ENCODE measurements at regions not wholly inside any gene's neighbourhood (a gene's known extent, or its start where the extent isn't known, plus 50 kb on each side); places are given as distances from the start of the nearest gene placed in this dataset.

GRCh38 chr14:95818581-95818980, 58.1 kb upstream of the TUNAR start:
- no peak for DNase-seq
- WGBS (ENCODE audit: insufficient coverage): 67% methylated on average over 2 of the region's 5 CpGs
- H3K4me3 ChIP-seq (ENCODE audit: low read length): no peak overlapping the region

GRCh38 chr14:95817271-95817670, 59.4 kb upstream of the TUNAR start:
- no peaks in the 10 kb centered on the region for H3K27me3 ChIP-seq (ENCODE audit: control insufficient read depth, insufficient read depth, low read length)
- no peaks in the 10 kb centered on the region for H3K9me3 ChIP-seq (replicated peaks; ENCODE audit: control insufficient read depth, low read depth, low read length)
- H3K36me3 ChIP-seq (ENCODE audit: control insufficient read depth, insufficient read depth, low read length): no peaks in the 10 kb centered on the region
- H3K4me3 ChIP-seq (ENCODE audit: low read length): no peak overlapping the region
- H3K4me1 ChIP-seq (ENCODE audit: control insufficient read depth, insufficient read depth, low read length): no peaks in the 10 kb centered on the region
- no peak overlapping the region for H3K27ac ChIP-seq (ENCODE audit: low read length)
- DNase-seq: no peak
- WGBS (ENCODE audit: insufficient coverage): 89% methylated on average over 1 of the region's 2 CpGs

More at GRCh38 chr14:95818581-95818980, 58.1 kb upstream of the TUNAR start:
- Histone ChIP-seq H3K27ac (ENCODE audit: low read length) (no peak overlapping the region), H3K9me3 (replicated peaks; ENCODE audit: control insufficient read depth, low read depth, low read length) (no peaks in the 10 kb centered on the region), H3K27me3 (ENCODE audit: control insufficient read depth, insufficient read depth, low read length) (no peaks in the 10 kb centered on the region), H3K36me3 (ENCODE audit: control insufficient read depth, insufficient read depth, low read length) (no peaks in the 10 kb centered on the region), H3K4me1 (ENCODE audit: control insufficient read depth, insufficient read depth, low read length) (no peaks in the 10 kb centered on the region)

GRCh38 chr14:95816539-95816938, 60.1 kb upstream of the TUNAR start:
- no peaks in the 10 kb centered on the region for H3K27me3 ChIP-seq (ENCODE audit: control insufficient read depth, insufficient read depth, low read length)
- H3K4me1 ChIP-seq (ENCODE audit: control insufficient read depth, insufficient read depth, low read length): no peaks in the 10 kb centered on the region
- H3K27ac ChIP-seq (ENCODE audit: low read length): no peak overlapping the region
- 72% methylated on average over 7 of the region's 7 CpGs for WGBS (ENCODE audit: insufficient coverage)
- H3K4me3 ChIP-seq (ENCODE audit: low read length): no peak overlapping the region
- no peak for DNase-seq
- H3K36me3 ChIP-seq (ENCODE audit: control insufficient read depth, insufficient read depth, low read length): no peaks in the 10 kb centered on the region
- H3K9me3 ChIP-seq (replicated peaks; ENCODE audit: control insufficient read depth, low read depth, low read length): no peaks in the 10 kb centered on the region

GRCh38 chr14:95815226-95815690, 61.4 kb upstream of the TUNAR start:
- no peak for DNase-seq
- H3K27me3 ChIP-seq (ENCODE audit: control insufficient read depth, insufficient read depth, low read length): no peaks in the 10 kb centered on the region

GRCh38 chr14:95814363-95815225, 62.0 kb upstream of the TUNAR start:
- no peaks in the 10 kb centered on the region for H3K9me3 ChIP-seq (replicated peaks; ENCODE audit: control insufficient read depth, low read depth, low read length)
- H3K27ac ChIP-seq (ENCODE audit: low read length): no peak overlapping the region
- H3K27me3 ChIP-seq (ENCODE audit: control insufficient read depth, insufficient read depth, low read length): no peaks in the 10 kb centered on the region
- 80% methylated on average over 7 of the region's 10 CpGs for WGBS (ENCODE audit: insufficient coverage)
- H3K4me3 ChIP-seq (ENCODE audit: low read length): no peak overlapping the region
- DNase-seq: no peak
- H3K36me3 ChIP-seq (ENCODE audit: control insufficient read depth, insufficient read depth, low read length): no peaks in the 10 kb centered on the region
- no peaks in the 10 kb centered on the region for H3K4me1 ChIP-seq (ENCODE audit: control insufficient read depth, insufficient read depth, low read length)

More at GRCh38 chr14:95815226-95815690, 61.4 kb upstream of the TUNAR start:
- Histone ChIP-seq H3K9me3 (replicated peaks; ENCODE audit: control insufficient read depth, low read depth, low read length) (no peaks in the 10 kb centered on the region), H3K36me3 (ENCODE audit: control insufficient read depth, insufficient read depth, low read length) (no peaks in the 10 kb centered on the region), H3K27ac (ENCODE audit: low read length) (no peak overlapping the region), H3K4me3 (ENCODE audit: low read length) (no peak overlapping the region), H3K4me1 (ENCODE audit: control insufficient read depth, insufficient read depth, low read length) (no peaks in the 10 kb centered on the region)
- 54% methylated on average over 7 of the region's 11 CpGs for WGBS (ENCODE audit: insufficient coverage)

GRCh38 chr14:95811813-95812212, 64.8 kb upstream of the TUNAR start:
- Histone ChIP-seq H3K36me3 (ENCODE audit: control insufficient read depth, insufficient read depth, low read length) (no peaks in the 10 kb centered on the region), H3K4me1 (ENCODE audit: control insufficient read depth, insufficient read depth, low read length) (no peaks in the 10 kb centered on the region), H3K27ac (ENCODE audit: low read length) (no peak overlapping the region), H3K27me3 (ENCODE audit: control insufficient read depth, insufficient read depth, low read length) (no peaks in the 10 kb centered on the region), H3K9me3 (replicated peaks; ENCODE audit: control insufficient read depth, low read depth, low read length) (peaks cover 2% of the 10 kb centered on the region), H3K4me3 (ENCODE audit: low read length) (no peak overlapping the region)
- no peak for DNase-seq
- WGBS (ENCODE audit: insufficient coverage): no CpG with 5 or more reads among the region's 4 CpGs

GRCh38 chr14:95808371-95808770, 68.3 kb upstream of the TUNAR start:
- no peak for DNase-seq
- Histone ChIP-seq H3K36me3 (ENCODE audit: control insufficient read depth, insufficient read depth, low read length) (no peaks in the 10 kb centered on the region), H3K27me3 (ENCODE audit: control insufficient read depth, insufficient read depth, low read length) (no peaks in the 10 kb centered on the region), H3K4me1 (ENCODE audit: control insufficient read depth, insufficient read depth, low read length) (no peaks in the 10 kb centered on the region), H3K27ac (ENCODE audit: low read length) (no peak overlapping the region), H3K9me3 (replicated peaks; ENCODE audit: control insufficient read depth, low read depth, low read length) (peaks cover 16% of the 10 kb centered on the region), H3K4me3 (ENCODE audit: low read length) (no peak overlapping the region)
- no CpG with 5 or more reads among the region's 1 CpG for WGBS (ENCODE audit: insufficient coverage)

GRCh38 chr14:95796788-95797187, 79.8 kb upstream of the TUNAR start:
- Histone ChIP-seq H3K4me1 (ENCODE audit: control insufficient read depth, insufficient read depth, low read length) (no peaks in the 10 kb centered on the region), H3K9me3 (replicated peaks; ENCODE audit: control insufficient read depth, low read depth, low read length) (no peaks in the 10 kb centered on the region), H3K27ac (ENCODE audit: low read length) (no peak overlapping the region), H3K36me3 (ENCODE audit: control insufficient read depth, insufficient read depth, low read length) (no peaks in the 10 kb centered on the region), H3K4me3 (ENCODE audit: low read length) (no peak overlapping the region), H3K27me3 (ENCODE audit: control insufficient read depth, insufficient read depth, low read length) (no peaks in the 10 kb centered on the region)
- no peak for DNase-seq
- WGBS (ENCODE audit: insufficient coverage): 100% methylated on average over 1 of the region's 5 CpGs

GRCh38 chr14:95787941-95788340, 74.0 kb upstream of the TCL1A start:
- no peak overlapping the region for H3K27ac ChIP-seq (ENCODE audit: low read length)
- H3K4me3 ChIP-seq (ENCODE audit: low read length): no peak overlapping the region
- H3K36me3 ChIP-seq (ENCODE audit: control insufficient read depth, insufficient read depth, low read length): no peaks in the 10 kb centered on the region
- no peaks in the 10 kb centered on the region for H3K4me1 ChIP-seq (ENCODE audit: control insufficient read depth, insufficient read depth, low read length)
- WGBS (ENCODE audit: insufficient coverage): 88% methylated on average over 2 of the region's 3 CpGs
- H3K9me3 ChIP-seq (replicated peaks; ENCODE audit: control insufficient read depth, low read depth, low read length): no peaks in the 10 kb centered on the region
- no peak for DNase-seq
- no peaks in the 10 kb centered on the region for H3K27me3 ChIP-seq (ENCODE audit: control insufficient read depth, insufficient read depth, low read length)

GRCh38 chr14:95786566-95786965, 72.6 kb upstream of the TCL1A start:
- Histone ChIP-seq H3K36me3 (ENCODE audit: control insufficient read depth, insufficient read depth, low read length) (no peaks in the 10 kb centered on the region), H3K27me3 (ENCODE audit: control insufficient read depth, insufficient read depth, low read length) (no peaks in the 10 kb centered on the region), H3K27ac (ENCODE audit: low read length) (no peak overlapping the region), H3K9me3 (replicated peaks; ENCODE audit: control insufficient read depth, low read depth, low read length) (no peaks in the 10 kb centered on the region), H3K4me1 (ENCODE audit: control insufficient read depth, insufficient read depth, low read length) (no peaks in the 10 kb centered on the region), H3K4me3 (ENCODE audit: low read length) (no peak overlapping the region)
- no peak for DNase-seq
- WGBS (ENCODE audit: insufficient coverage): 79% methylated on average over 8 of the region's 8 CpGs
